Keratinocyte (primary cell): ENCODE measurements at regions not wholly inside any gene's neighbourhood (a gene's known extent, or its start where the extent isn't known, plus 50 kb on each side); places are given as distances from the start of the nearest gene placed in this dataset.

ENCODE experiments used
- CTCF ChIP-seq, 3 experiments: IDR thresholded peaks in 1 of 3; conservative IDR thresholded peaks in 1 of 3; optimal IDR thresholded peaks in 1 of 3; 2 replicates in 2 of 3; 3 replicates in 1 of 3; pipeline versions ENCODE3 to v1.5.1; 2011; ENCODE audit warnings: low read length in 3 of 3, mild to moderate bottlenecking in 3 of 3, moderate library complexity in 2 of 3, control low read depth in 1 of 3, inconsistent platforms in 1 of 3; ENCODE audit not compliant: insufficient read depth in 2 of 3; ENCODE audit errors: extremely low read depth in 1 of 3
- EZH2 ChIP-seq: IDR thresholded peaks from one replicate; pipeline ENCODE4 v1.6.1; 2012; ENCODE audit warnings: inconsistent platforms, mild to moderate bottlenecking, low read length, moderate library complexity

GRCh38 chr2:122519821-122520611 is 764.6 kb downstream of the TSN start:
- no peak for TF ChIP-seq CTCF (optimal IDR thresholded peaks at IDR 0.05 in 1 of 3, IDR thresholded peaks at IDR 0.05 in 1 of 3, conservative IDR thresholded peaks at IDR 0.05 in 1 of 3; ENCODE audit: extremely low read depth in 1 of 3, insufficient read depth in 2 of 3, low read length in 3 of 3)
- no peak for TF ChIP-seq EZH2
